HEK293 (cell line): ENCODE measurements at regions not wholly inside any gene's neighbourhood (a gene's known extent, or its start where the extent isn't known, plus 50 kb on each side); places are given as distances from the start of the nearest gene placed in this dataset.

Experiments used
- CTCF ChIA-PET: fragments of 350-600 bp; formaldehyde crosslinking; extraction: SDS; loops from one replicate; lab custom pipeline; 2021; ENCODE audit warnings: antibody characterized with exemption; lab: Yijun Ruan, JAX
- POLR2A ChIA-PET: fragments of 300-600 bp; formaldehyde crosslinking; extraction: SDS; loops from one replicate; lab custom pipeline; 2020; ENCODE audit warnings: antibody characterized with exemption, inconsistent platforms; lab: Yijun Ruan, JAX
- H3K27ac ChIP-seq: fragments of 200-500 bp; sonication (Bioruptor generic); 2 replicates; pipeline ENCODE4 v1.5.1; 2014; ENCODE audit warnings: low read depth, low read length, control low read depth, inconsistent platforms; ENCODE audit errors: extremely low read depth
- H3K36me3 ChIP-seq, 2 experiments: fragments of 200-500 bp in 1 of 2; sonication (Bioruptor generic) in 1 of 2; 1 replicate in 1 of 2; 2 replicates in 1 of 2; pipeline ENCODE4 v1.5.1; 2014 to 2017; ENCODE audit warnings: inconsistent platforms in 2 of 2, low read length in 2 of 2; ENCODE audit not compliant: control insufficient read depth in 2 of 2, insufficient read depth in 1 of 2
- H3K4me1 ChIP-seq: fragments of 200-500 bp; sonication (Bioruptor generic); 2 replicates; pipeline ENCODE4 v1.5.1; 2014; ENCODE audit warnings: mild to moderate bottlenecking, low read length, inconsistent platforms; ENCODE audit not compliant: control insufficient read depth, insufficient read depth
- H3K4me3 ChIP-seq: 2 replicates; pipeline ENCODE4 v1.5.1; 2011; ENCODE audit warnings: low read depth, mild to moderate bottlenecking, control low read depth, low read length, moderate library complexity
- H3K9me3 ChIP-seq: fragments of 200-500 bp; sonication (Bioruptor generic); 2 replicates; pipeline ENCODE4 v1.5.1; 2014; ENCODE audit warnings: low read depth, low read length, inconsistent platforms; ENCODE audit not compliant: control insufficient read depth, insufficient read depth
- GLIS1 ChIP-seq: fragments of 450-650 bp; formaldehyde crosslinking; IDR thresholded peaks from 2 replicates; pipeline ENCODE4 v1.5.1; 2016; ENCODE audit warnings: missing biosample characterization, missing genetic modification characterization
- GLIS2 ChIP-seq: fragments of 450-650 bp; formaldehyde crosslinking; IDR thresholded peaks from 2 replicates; pipeline ENCODE4 v1.5.1; 2016; ENCODE audit warnings: missing biosample characterization, missing genetic modification characterization
- IKZF3 ChIP-seq: fragments of 450-650 bp; IDR thresholded peaks from 2 replicates; pipeline ENCODE4 v1.5.0; 2018; ENCODE audit warnings: missing biosample characterization, mild to moderate bottlenecking, missing genetic modification characterization, moderate library complexity
- OSR2 ChIP-seq: fragments of 450-650 bp; formaldehyde crosslinking; IDR thresholded peaks from 2 replicates; pipeline ENCODE4 v1.5.1; 2016; ENCODE audit warnings: missing biosample characterization, missing genetic modification characterization
- SP3 ChIP-seq: fragments of 450-650 bp; formaldehyde crosslinking; IDR thresholded peaks from 2 replicates; pipeline ENCODE4 v1.5.1; 2016; ENCODE audit warnings: missing biosample characterization, missing genetic modification characterization
- ZBTB20 ChIP-seq: fragments of 450-650 bp; formaldehyde crosslinking; IDR thresholded peaks from 2 replicates; pipeline ENCODE4 v1.5.1; 2016; ENCODE audit warnings: missing biosample characterization, missing genetic modification characterization
- ZBTB6 ChIP-seq: fragments of 450-650 bp; formaldehyde crosslinking; IDR thresholded peaks from 2 replicates; pipeline ENCODE4 v1.5.1; 2017; ENCODE audit warnings: missing biosample characterization, missing genetic modification characterization
- ZBTB7A ChIP-seq: fragments of 450-650 bp; formaldehyde crosslinking; IDR thresholded peaks from 2 replicates; pipeline ENCODE4 v1.5.1; 2016; ENCODE audit warnings: low read depth, missing biosample characterization, missing genetic modification characterization
- ZNF211 ChIP-seq: fragments of 450-650 bp; formaldehyde crosslinking; IDR thresholded peaks from 2 replicates; pipeline ENCODE4 v1.5.1; 2016; ENCODE audit warnings: low read depth, missing biosample characterization, missing genetic modification characterization
- ZNF510 ChIP-seq: fragments of 450-650 bp; formaldehyde crosslinking; IDR thresholded peaks from 2 replicates; pipeline ENCODE4 v1.5.1; 2018; ENCODE audit warnings: mild to moderate bottlenecking, missing genetic modification characterization, missing biosample characterization; ENCODE audit not compliant: insufficient replicate concordance
- ZNF555 ChIP-seq: fragments of 450-650 bp; formaldehyde crosslinking; conservative IDR thresholded peaks from 2 replicates; pipeline ENCODE4 v1.5.1; 2017; ENCODE audit warnings: missing biosample characterization, mild to moderate bottlenecking, missing genetic modification characterization, inconsistent platforms
- ZNF561 ChIP-seq: fragments of 450-650 bp; IDR thresholded peaks from 2 replicates; pipeline ENCODE4 v1.5.1; 2018; ENCODE audit warnings: missing biosample characterization, missing genetic modification characterization, borderline replicate concordance
- ZNF571 ChIP-seq: fragments of 450-650 bp; formaldehyde crosslinking; IDR thresholded peaks from 2 replicates; pipeline ENCODE4 v1.5.0; 2017; ENCODE audit warnings: missing biosample characterization, missing genetic modification characterization
- ZNF621 ChIP-seq: fragments of 450-650 bp; formaldehyde crosslinking; IDR thresholded peaks from 2 replicates; pipeline ENCODE4 v1.5.1; 2017; ENCODE audit warnings: missing biosample characterization, missing genetic modification characterization
- ZNF777 ChIP-seq: fragments of 450-650 bp; formaldehyde crosslinking; IDR thresholded peaks from 2 replicates; pipeline ENCODE4 v1.5.1; 2017; ENCODE audit warnings: missing biosample characterization, missing genetic modification characterization, borderline replicate concordance
- TF ChIP-seq, protein P1 (sequence below): fragments of 450-650 bp; formaldehyde crosslinking; IDR thresholded peaks from 2 replicates; pipeline ENCODE4 v1.5.1; 2017; ENCODE audit warnings: missing biosample characterization, missing genetic modification characterization
- TF ChIP-seq, protein P2 (sequence below): fragments of 450-650 bp; formaldehyde crosslinking; conservative IDR thresholded peaks from 2 replicates; pipeline ENCODE4 v1.5.1; 2016; ENCODE audit warnings: low read depth, missing biosample characterization, missing genetic modification characterization
- TF ChIP-seq, protein P3 (sequence below): fragments of 450-650 bp; formaldehyde crosslinking; IDR thresholded peaks from 2 replicates; pipeline ENCODE4 v1.5.1; 2017; ENCODE audit warnings: missing biosample characterization, missing genetic modification characterization
- TF ChIP-seq, protein P4 (sequence below): fragments of 450-650 bp; formaldehyde crosslinking; IDR thresholded peaks from 2 replicates; pipeline ENCODE4 v1.5.1; 2017; ENCODE audit warnings: missing biosample characterization, mild to moderate bottlenecking, missing genetic modification characterization, moderate library complexity

DNA sequence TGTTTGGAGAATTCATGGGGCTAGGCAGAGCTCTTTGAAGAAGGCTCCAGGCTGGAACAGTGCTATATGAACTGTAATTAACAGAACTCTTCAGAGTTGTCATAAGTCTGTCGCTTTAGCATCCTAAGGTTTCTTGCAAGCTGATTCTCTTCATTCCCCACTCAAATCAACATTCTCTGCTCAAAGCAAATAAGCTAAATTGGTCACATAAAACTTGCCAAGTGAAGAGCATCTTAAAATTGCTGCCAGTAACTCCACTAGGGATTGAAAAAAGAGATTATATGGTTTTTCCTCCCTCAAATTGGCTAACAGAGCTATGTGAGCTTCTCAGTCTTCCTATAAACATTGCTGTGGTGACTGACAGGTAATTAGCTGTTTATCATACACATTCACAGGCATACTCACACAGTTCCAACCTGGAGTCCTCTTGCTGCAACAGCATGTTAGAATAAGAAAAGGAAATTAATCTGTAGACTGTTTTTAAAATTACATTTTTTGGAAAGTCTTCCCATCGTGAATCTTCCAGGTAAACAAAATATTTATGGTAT is 298.5 kb upstream of the ATP10B start:
- H3K9me3 ChIP-seq = no peaks in the 10 kb centered on the region
- no peaks in the 10 kb centered on the region for H3K36me3 ChIP-seq
- TF ChIP-seq ZBTB7A (tag by site-specific recombination) (no peak), GLIS2 (no peak), ZNF621 (no peak), ZNF777 (tag by site-specific recombination) (no peak), ZBTB6 (tag by site-specific recombination) (no peak), ZBTB20 (no peak), IKZF3 (tag by site-specific recombination) (no peak), ZNF555 (no peak), OSR2 (no peak), ZNF510 (tag by site-specific recombination) (no peak), ZNF561 (tag by site-specific recombination) (no peak), GLIS1 (no peak), ZNF211 (tag by site-specific recombination) (no peak), ZNF571 (no peak)
- TF ChIP-seq, protein P1, sequence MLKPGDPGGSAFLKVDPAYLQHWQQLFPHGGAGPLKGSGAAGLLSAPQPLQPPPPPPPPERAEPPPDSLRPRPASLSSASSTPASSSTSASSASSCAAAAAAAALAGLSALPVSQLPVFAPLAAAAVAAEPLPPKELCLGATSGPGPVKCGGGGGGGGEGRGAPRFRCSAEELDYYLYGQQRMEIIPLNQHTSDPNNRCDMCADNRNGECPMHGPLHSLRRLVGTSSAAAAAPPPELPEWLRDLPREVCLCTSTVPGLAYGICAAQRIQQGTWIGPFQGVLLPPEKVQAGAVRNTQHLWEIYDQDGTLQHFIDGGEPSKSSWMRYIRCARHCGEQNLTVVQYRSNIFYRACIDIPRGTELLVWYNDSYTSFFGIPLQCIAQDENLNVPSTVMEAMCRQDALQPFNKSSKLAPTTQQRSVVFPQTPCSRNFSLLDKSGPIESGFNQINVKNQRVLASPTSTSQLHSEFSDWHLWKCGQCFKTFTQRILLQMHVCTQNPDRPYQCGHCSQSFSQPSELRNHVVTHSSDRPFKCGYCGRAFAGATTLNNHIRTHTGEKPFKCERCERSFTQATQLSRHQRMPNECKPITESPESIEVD = no peak
- TF ChIP-seq, protein P2, sequence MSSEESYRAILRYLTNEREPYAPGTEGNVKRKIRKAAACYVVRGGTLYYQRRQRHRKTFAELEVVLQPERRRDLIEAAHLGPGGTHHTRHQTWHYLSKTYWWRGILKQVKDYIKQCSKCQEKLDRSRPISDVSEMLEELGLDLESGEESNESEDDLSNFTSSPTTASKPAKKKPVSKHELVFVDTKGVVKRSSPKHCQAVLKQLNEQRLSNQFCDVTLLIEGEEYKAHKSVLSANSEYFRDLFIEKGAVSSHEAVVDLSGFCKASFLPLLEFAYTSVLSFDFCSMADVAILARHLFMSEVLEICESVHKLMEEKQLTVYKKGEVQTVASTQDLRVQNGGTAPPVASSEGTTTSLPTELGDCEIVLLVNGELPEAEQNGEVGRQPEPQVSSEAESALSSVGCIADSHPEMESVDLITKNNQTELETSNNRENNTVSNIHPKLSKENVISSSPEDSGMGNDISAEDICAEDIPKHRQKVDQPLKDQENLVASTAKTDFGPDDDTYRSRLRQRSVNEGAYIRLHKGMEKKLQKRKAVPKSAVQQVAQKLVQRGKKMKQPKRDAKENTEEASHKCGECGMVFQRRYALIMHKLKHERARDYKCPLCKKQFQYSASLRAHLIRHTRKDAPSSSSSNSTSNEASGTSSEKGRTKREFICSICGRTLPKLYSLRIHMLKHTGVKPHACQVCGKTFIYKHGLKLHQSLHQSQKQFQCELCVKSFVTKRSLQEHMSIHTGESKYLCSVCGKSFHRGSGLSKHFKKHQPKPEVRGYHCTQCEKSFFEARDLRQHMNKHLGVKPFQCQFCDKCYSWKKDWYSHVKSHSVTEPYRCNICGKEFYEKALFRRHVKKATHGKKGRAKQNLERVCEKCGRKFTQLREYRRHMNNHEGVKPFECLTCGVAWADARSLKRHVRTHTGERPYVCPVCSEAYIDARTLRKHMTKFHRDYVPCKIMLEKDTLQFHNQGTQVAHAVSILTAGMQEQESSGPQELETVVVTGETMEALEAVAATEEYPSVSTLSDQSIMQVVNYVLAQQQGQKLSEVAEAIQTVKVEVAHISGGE (tag by site-specific recombination) = no peak
- TF ChIP-seq, protein P3, sequence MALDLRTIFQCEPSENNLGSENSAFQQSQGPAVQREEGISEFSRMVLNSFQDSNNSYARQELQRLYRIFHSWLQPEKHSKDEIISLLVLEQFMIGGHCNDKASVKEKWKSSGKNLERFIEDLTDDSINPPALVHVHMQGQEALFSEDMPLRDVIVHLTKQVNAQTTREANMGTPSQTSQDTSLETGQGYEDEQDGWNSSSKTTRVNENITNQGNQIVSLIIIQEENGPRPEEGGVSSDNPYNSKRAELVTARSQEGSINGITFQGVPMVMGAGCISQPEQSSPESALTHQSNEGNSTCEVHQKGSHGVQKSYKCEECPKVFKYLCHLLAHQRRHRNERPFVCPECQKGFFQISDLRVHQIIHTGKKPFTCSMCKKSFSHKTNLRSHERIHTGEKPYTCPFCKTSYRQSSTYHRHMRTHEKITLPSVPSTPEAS (tag by site-specific recombination) = no peak
- H3K27ac ChIP-seq = no peak overlapping the region
- H3K4me3 ChIP-seq = no peak overlapping the region
- H3K4me1 ChIP-seq = no peaks in the 10 kb centered on the region
- ChIA-PET POLR2A (no interaction called here), CTCF (no interaction called here)

- ChIA-PET POLR2A (no interaction called here), CTCF (no interaction called here)
- no peaks in the 10 kb centered on the region for H3K4me1 ChIP-seq
- H3K4me3 ChIP-seq = no peak overlapping the region
- H3K36me3 ChIP-seq = no peaks in the 10 kb centered on the region
- H3K27ac ChIP-seq = no peak overlapping the region
- TF ChIP-seq, protein P4, sequence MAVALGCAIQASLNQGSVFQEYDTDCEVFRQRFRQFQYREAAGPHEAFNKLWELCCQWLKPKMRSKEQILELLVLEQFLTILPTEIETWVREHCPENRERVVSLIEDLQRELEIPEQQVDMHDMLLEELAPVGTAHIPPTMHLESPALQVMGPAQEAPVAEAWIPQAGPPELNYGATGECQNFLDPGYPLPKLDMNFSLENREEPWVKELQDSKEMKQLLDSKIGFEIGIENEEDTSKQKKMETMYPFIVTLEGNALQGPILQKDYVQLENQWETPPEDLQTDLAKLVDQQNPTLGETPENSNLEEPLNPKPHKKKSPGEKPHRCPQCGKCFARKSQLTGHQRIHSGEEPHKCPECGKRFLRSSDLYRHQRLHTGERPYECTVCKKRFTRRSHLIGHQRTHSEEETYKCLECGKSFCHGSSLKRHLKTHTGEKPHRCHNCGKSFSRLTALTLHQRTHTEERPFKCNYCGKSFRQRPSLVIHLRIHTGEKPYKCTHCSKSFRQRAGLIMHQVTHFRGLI (tag by site-specific recombination) = no peak
- TF ChIP-seq SP3 (tag by site-specific recombination) (no peak), GLIS1 (no peak)
- no peaks in the 10 kb centered on the region for H3K9me3 ChIP-seq
Measured at GRCh38 chr5:161149078-161149477, 297.1 kb upstream of the ATP10B start.
